Stomach (tissue), 4 donors: ENCODE measurements at regions not wholly inside any gene's neighbourhood (a gene's known extent, or its start where the extent isn't known, plus 50 kb on each side); places are given as distances from the start of the nearest gene placed in this dataset.

Source experiments
- EP300 ChIP-seq: sonication (generic); formaldehyde crosslinking; IDR thresholded peaks from one replicate; pipeline ENCODE4 v1.6.1; 2017; ENCODE audit warnings: antibody characterized with exemption
- POLR2A ChIP-seq, 4 donors: fragments of 450-650 bp; IDR thresholded peaks; one replicate each; pipeline ENCODE4 v1.6.1; 2016; ENCODE audit warnings: antibody characterized with exemption in 4 of 4, control low read depth in 2 of 4, mild to moderate bottlenecking in 1 of 4, moderate library complexity in 1 of 4
- POLR2AphosphoS5 ChIP-seq, 3 donors: sonication (generic); formaldehyde crosslinking; IDR thresholded peaks; one replicate each; pipeline ENCODE4 v1.6.1; 2016; ENCODE audit warnings: antibody characterized with exemption in 3 of 3
- TF ChIP-seq, protein P1 (sequence below), 7 experiments: fragments of 450-650 bp in 4 of 7; fragments of 200-600 bp in 3 of 7; sonication (generic) in 3 of 7; IDR thresholded peaks; one replicate each; pipeline ENCODE4 v1.5.1; 2016 to 2019; ENCODE audit warnings: antibody characterized with exemption in 7 of 7, control low read depth in 2 of 7, mild to moderate bottlenecking in 1 of 7

DNA sequence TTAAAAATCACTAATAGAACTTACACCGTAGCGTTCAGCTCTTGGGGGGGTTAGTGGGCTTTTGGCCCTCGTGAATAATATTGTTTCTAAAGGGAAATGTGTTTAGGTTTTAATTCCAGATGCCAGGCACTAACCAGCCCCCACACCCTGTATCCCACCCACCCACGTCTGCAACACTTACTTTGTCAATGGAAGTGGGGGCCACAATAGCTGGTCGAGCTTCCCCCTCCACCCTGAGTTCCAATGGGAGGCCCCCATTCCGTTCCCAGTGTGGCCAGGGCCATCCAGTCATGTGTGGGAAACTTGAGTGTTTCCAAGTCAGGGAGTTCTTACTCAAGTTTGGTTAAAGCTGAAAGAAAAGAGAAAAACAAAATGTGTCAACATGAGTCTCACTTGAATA, 271.4 kb downstream of the ENC1 start:
- TF ChIP-seq, protein P1, sequence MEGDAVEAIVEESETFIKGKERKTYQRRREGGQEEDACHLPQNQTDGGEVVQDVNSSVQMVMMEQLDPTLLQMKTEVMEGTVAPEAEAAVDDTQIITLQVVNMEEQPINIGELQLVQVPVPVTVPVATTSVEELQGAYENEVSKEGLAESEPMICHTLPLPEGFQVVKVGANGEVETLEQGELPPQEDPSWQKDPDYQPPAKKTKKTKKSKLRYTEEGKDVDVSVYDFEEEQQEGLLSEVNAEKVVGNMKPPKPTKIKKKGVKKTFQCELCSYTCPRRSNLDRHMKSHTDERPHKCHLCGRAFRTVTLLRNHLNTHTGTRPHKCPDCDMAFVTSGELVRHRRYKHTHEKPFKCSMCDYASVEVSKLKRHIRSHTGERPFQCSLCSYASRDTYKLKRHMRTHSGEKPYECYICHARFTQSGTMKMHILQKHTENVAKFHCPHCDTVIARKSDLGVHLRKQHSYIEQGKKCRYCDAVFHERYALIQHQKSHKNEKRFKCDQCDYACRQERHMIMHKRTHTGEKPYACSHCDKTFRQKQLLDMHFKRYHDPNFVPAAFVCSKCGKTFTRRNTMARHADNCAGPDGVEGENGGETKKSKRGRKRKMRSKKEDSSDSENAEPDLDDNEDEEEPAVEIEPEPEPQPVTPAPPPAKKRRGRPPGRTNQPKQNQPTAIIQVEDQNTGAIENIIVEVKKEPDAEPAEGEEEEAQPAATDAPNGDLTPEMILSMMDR (IDR thresholded peaks at IDR 0.05) = no peak
- TF ChIP-seq POLR2A (IDR thresholded peaks at IDR 0.05) (no peak), POLR2AphosphoS5 (IDR thresholded peaks at IDR 0.05) (no peak), EP300 (no peak)
